HEK293 (cell line): ENCODE measurements at regions not wholly inside any gene's neighbourhood (a gene's known extent, or its start where the extent isn't known, plus 50 kb on each side); places are given as distances from the start of the nearest gene placed in this dataset.

ENCODE experiments used
- CTCF ChIA-PET: fragments of 350-600 bp; formaldehyde crosslinking; extraction: SDS; loops from one replicate; lab custom pipeline; 2021; ENCODE audit warnings: antibody characterized with exemption; lab: Yijun Ruan, JAX
- POLR2A ChIA-PET: fragments of 300-600 bp; formaldehyde crosslinking; extraction: SDS; loops from one replicate; lab custom pipeline; 2020; ENCODE audit warnings: antibody characterized with exemption, inconsistent platforms; lab: Yijun Ruan, JAX
- H3K27ac ChIP-seq: fragments of 200-500 bp; sonication (Bioruptor generic); 2 replicates; pipeline ENCODE4 v1.5.1; 2014; ENCODE audit warnings: low read depth, low read length, control low read depth, inconsistent platforms; ENCODE audit errors: extremely low read depth
- H3K36me3 ChIP-seq, 2 experiments: fragments of 200-500 bp in 1 of 2; sonication (Bioruptor generic) in 1 of 2; 1 replicate in 1 of 2; 2 replicates in 1 of 2; pipeline ENCODE4 v1.5.1; 2014 to 2017; ENCODE audit warnings: inconsistent platforms in 2 of 2, low read length in 2 of 2; ENCODE audit not compliant: control insufficient read depth in 2 of 2, insufficient read depth in 1 of 2
- H3K4me1 ChIP-seq: fragments of 200-500 bp; sonication (Bioruptor generic); 2 replicates; pipeline ENCODE4 v1.5.1; 2014; ENCODE audit warnings: mild to moderate bottlenecking, low read length, inconsistent platforms; ENCODE audit not compliant: control insufficient read depth, insufficient read depth
- H3K4me3 ChIP-seq: 2 replicates; pipeline ENCODE4 v1.5.1; 2011; ENCODE audit warnings: low read depth, mild to moderate bottlenecking, control low read depth, low read length, moderate library complexity
- H3K9me3 ChIP-seq: fragments of 200-500 bp; sonication (Bioruptor generic); 2 replicates; pipeline ENCODE4 v1.5.1; 2014; ENCODE audit warnings: low read depth, low read length, inconsistent platforms; ENCODE audit not compliant: control insufficient read depth, insufficient read depth
- EGR2 ChIP-seq: fragments of 450-650 bp; formaldehyde crosslinking; IDR thresholded peaks from 2 replicates; pipeline ENCODE4 v1.5.1; 2016; ENCODE audit warnings: low read depth, missing biosample characterization, missing genetic modification characterization
- KLF16 ChIP-seq: fragments of 450-650 bp; formaldehyde crosslinking; IDR thresholded peaks from 2 replicates; pipeline ENCODE4 v1.5.1; 2017; ENCODE audit warnings: missing biosample characterization, missing genetic modification characterization
- OSR2 ChIP-seq: fragments of 450-650 bp; formaldehyde crosslinking; IDR thresholded peaks from 2 replicates; pipeline ENCODE4 v1.5.1; 2016; ENCODE audit warnings: missing biosample characterization, missing genetic modification characterization
- SCRT1 ChIP-seq: fragments of 450-650 bp; formaldehyde crosslinking; IDR thresholded peaks from 2 replicates; pipeline ENCODE4 v1.5.1; 2016; ENCODE audit warnings: missing biosample characterization, missing genetic modification characterization, borderline replicate concordance
- SCRT2 ChIP-seq: fragments of 450-650 bp; formaldehyde crosslinking; IDR thresholded peaks from 2 replicates; pipeline ENCODE4 v1.5.1; 2016; ENCODE audit warnings: missing biosample characterization, missing genetic modification characterization
- TCF7L2 ChIP-seq: IDR thresholded peaks from 2 replicates; pipeline ENCODE4 v1.6.1; 2011; ENCODE audit warnings: low read depth, mild to moderate bottlenecking, inconsistent platforms, low read length, moderate library complexity, borderline replicate concordance
- YY2 ChIP-seq: fragments of 450-650 bp; formaldehyde crosslinking; IDR thresholded peaks from 2 replicates; pipeline ENCODE4 v1.5.1; 2016; ENCODE audit warnings: missing biosample characterization, missing genetic modification characterization
- ZBTB21 ChIP-seq: fragments of 450-650 bp; formaldehyde crosslinking; IDR thresholded peaks from 2 replicates; pipeline ENCODE4 v1.5.1; 2017; ENCODE audit warnings: missing biosample characterization, missing genetic modification characterization
- ZNF138 ChIP-seq: fragments of 450-650 bp; formaldehyde crosslinking; IDR thresholded peaks from 2 replicates; pipeline ENCODE4 v1.5.1; 2016; ENCODE audit warnings: missing biosample characterization, missing genetic modification characterization, borderline replicate concordance
- ZNF274 ChIP-seq, 2 experiments: fragments of 200-500 bp in 1 of 2; fragments of 450-650 bp in 1 of 2; sonication (Bioruptor generic) in 1 of 2; formaldehyde crosslinking in 1 of 2; IDR thresholded peaks; 2 replicates each; pipeline versions ENCODE4 v1.5.1 to v1.6.1; 2014 to 2016; ENCODE audit warnings: borderline replicate concordance in 1 of 2, inconsistent platforms in 1 of 2, low read length in 1 of 2, missing biosample characterization in 1 of 2, missing genetic modification characterization in 1 of 2
- ZNF37A ChIP-seq: fragments of 450-650 bp; IDR thresholded peaks from 2 replicates; pipeline ENCODE4 v1.5.1; 2018; ENCODE audit warnings: missing biosample characterization, missing genetic modification characterization
- ZNF433 ChIP-seq: fragments of 450-650 bp; formaldehyde crosslinking; IDR thresholded peaks from 2 replicates; pipeline ENCODE4 v1.5.1; 2016; ENCODE audit warnings: missing biosample characterization, missing genetic modification characterization, low read depth
- ZNF600 ChIP-seq: fragments of 450-650 bp; formaldehyde crosslinking; IDR thresholded peaks from 2 replicates; pipeline ENCODE4 v1.5.1; 2016; ENCODE audit warnings: missing biosample characterization, missing genetic modification characterization
- ZNF777 ChIP-seq: fragments of 450-650 bp; formaldehyde crosslinking; IDR thresholded peaks from 2 replicates; pipeline ENCODE4 v1.5.1; 2017; ENCODE audit warnings: missing biosample characterization, missing genetic modification characterization, borderline replicate concordance
- ZSCAN16 ChIP-seq: fragments of 450-650 bp; formaldehyde crosslinking; IDR thresholded peaks from 2 replicates; pipeline ENCODE4 v1.5.1; 2016; ENCODE audit warnings: missing biosample characterization, missing genetic modification characterization
- TF ChIP-seq, protein P1 (sequence below): fragments of 450-650 bp; formaldehyde crosslinking; IDR thresholded peaks from 2 replicates; pipeline ENCODE4 v1.5.1; 2017; ENCODE audit warnings: missing biosample characterization, missing genetic modification characterization
- TF ChIP-seq, protein P2 (sequence below): fragments of 450-650 bp; formaldehyde crosslinking; IDR thresholded peaks from 2 replicates; pipeline ENCODE4 v1.5.1; 2016; ENCODE audit warnings: missing biosample characterization, missing genetic modification characterization
- TF ChIP-seq, protein P3 (sequence below): fragments of 450-650 bp; formaldehyde crosslinking; IDR thresholded peaks from 2 replicates; pipeline ENCODE4 v1.5.1; 2017; ENCODE audit warnings: missing biosample characterization, missing genetic modification characterization
- TF ChIP-seq, protein P4 (sequence below): fragments of 450-650 bp; formaldehyde crosslinking; IDR thresholded peaks from 2 replicates; pipeline ENCODE4 v1.5.1; 2017; ENCODE audit warnings: missing biosample characterization, missing genetic modification characterization

DNA sequence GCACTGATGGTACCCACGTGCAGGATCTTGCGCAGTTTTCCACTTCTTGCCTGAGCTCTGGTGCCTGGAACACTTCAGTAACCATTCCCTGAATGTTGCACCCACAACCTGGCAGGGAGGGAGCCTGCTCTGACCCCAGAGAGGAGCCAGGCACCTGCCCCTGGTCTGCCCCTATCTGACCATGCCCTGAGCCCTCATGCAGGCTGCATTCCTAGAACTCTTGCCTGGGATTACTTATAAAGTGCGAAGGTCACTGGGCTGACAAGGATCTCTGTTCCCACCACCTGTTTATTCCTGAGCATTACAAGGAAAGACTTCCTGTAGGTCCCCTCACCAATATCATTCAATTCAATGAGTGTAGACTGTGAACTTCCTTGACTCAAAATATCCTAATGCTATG lies 191.9 kb upstream of the FMN2 start:
- ChIA-PET CTCF (no interaction called here), POLR2A (no interaction called here)
- Histone ChIP-seq H3K27ac (no peak overlapping the region), H3K36me3 (peaks cover 0 to 4% of the 10 kb centered on the region in 2 experiments; a peak in 1 of 3 replicates), H3K9me3 (no peaks in the 10 kb centered on the region), H3K4me1 (peaks cover 5% of the 10 kb centered on the region; the same call in 1 of the 2 replicates), H3K4me3 (no peak overlapping the region)
- no peak for TF ChIP-seq ZSCAN16
- TF ChIP-seq, protein P1, sequence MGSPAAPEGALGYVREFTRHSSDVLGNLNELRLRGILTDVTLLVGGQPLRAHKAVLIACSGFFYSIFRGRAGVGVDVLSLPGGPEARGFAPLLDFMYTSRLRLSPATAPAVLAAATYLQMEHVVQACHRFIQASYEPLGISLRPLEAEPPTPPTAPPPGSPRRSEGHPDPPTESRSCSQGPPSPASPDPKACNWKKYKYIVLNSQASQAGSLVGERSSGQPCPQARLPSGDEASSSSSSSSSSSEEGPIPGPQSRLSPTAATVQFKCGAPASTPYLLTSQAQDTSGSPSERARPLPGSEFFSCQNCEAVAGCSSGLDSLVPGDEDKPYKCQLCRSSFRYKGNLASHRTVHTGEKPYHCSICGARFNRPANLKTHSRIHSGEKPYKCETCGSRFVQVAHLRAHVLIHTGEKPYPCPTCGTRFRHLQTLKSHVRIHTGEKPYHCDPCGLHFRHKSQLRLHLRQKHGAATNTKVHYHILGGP (tag by site-specific recombination): no peak
- TF ChIP-seq YY2 (tag by site-specific recombination): no peak
- TF ChIP-seq, protein P2, sequence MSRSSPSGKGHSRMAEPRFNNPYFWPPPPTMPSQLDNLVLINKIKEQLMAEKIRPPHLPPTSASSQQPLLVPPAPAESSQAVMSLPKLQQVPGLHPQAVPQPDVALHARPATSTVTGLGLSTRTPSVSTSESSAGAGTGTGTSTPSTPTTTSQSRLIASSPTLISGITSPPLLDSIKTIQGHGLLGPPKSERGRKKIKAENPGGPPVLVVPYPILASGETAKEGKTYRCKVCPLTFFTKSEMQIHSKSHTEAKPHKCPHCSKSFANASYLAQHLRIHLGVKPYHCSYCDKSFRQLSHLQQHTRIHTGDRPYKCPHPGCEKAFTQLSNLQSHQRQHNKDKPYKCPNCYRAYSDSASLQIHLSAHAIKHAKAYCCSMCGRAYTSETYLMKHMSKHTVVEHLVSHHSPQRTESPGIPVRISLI (tag by site-specific recombination): no peak
- no peak for TF ChIP-seq OSR2 (tag by site-specific recombination)
- no peak for TF ChIP-seq ZNF138 (tag by site-specific recombination)
- TF ChIP-seq EGR2 (tag by site-specific recombination): no peak
- TF ChIP-seq ZNF37A (tag by site-specific recombination): no peak
- TF ChIP-seq ZNF433: no peak
- TF ChIP-seq, protein P3, sequence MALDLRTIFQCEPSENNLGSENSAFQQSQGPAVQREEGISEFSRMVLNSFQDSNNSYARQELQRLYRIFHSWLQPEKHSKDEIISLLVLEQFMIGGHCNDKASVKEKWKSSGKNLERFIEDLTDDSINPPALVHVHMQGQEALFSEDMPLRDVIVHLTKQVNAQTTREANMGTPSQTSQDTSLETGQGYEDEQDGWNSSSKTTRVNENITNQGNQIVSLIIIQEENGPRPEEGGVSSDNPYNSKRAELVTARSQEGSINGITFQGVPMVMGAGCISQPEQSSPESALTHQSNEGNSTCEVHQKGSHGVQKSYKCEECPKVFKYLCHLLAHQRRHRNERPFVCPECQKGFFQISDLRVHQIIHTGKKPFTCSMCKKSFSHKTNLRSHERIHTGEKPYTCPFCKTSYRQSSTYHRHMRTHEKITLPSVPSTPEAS: no peak
- no peak for TF ChIP-seq TCF7L2
- no peak for TF ChIP-seq KLF16 (tag by site-specific recombination)
- TF ChIP-seq, protein P4, sequence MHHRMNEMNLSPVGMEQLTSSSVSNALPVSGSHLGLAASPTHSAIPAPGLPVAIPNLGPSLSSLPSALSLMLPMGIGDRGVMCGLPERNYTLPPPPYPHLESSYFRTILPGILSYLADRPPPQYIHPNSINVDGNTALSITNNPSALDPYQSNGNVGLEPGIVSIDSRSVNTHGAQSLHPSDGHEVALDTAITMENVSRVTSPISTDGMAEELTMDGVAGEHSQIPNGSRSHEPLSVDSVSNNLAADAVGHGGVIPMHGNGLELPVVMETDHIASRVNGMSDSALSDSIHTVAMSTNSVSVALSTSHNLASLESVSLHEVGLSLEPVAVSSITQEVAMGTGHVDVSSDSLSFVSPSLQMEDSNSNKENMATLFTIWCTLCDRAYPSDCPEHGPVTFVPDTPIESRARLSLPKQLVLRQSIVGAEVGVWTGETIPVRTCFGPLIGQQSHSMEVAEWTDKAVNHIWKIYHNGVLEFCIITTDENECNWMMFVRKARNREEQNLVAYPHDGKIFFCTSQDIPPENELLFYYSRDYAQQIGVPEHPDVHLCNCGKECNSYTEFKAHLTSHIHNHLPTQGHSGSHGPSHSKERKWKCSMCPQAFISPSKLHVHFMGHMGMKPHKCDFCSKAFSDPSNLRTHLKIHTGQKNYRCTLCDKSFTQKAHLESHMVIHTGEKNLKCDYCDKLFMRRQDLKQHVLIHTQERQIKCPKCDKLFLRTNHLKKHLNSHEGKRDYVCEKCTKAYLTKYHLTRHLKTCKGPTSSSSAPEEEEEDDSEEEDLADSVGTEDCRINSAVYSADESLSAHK (tag by site-specific recombination): no peak
- no peak for TF ChIP-seq ZNF274 (IDR thresholded peaks at IDR 0.05; ENCODE audit: low read length)
- no peak for TF ChIP-seq ZNF274 (tag by site-specific recombination; IDR thresholded peaks at IDR 0.05; ENCODE audit: borderline replicate concordance)
- TF ChIP-seq ZNF600 (tag by site-specific recombination): no peak
- TF ChIP-seq ZNF777 (tag by site-specific recombination): no peak
- no peak for TF ChIP-seq ZBTB21 (tag by site-specific recombination)

DNA sequence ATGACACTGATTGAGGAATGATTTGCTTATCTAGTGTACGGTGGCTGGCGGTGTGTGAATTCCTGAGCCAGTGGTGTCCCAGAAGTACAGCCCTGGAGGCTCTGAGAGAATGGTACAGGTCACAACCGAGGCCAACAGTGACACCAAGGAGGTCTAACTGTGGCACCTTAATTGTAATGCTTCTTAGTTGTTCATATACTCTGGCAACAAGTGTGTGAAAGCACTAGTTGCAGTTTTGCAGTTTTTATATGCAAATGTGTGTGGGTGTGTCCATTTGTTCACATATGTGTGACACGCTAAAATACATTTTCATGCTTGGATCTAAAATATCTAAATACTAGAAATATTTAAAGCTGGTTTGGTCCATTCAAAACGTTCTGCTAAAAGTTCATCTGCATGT lies 185.3 kb upstream of the FMN2 start:
- ChIA-PET CTCF (interaction anchor here (1.0 to 1.7 kb wide), 2 partner anchors 8 to 10 kb away, joined by 4 to 6 read pairs; no protein-coding TSS in a partner anchor), POLR2A (no interaction called here)
- Histone ChIP-seq H3K27ac (no peak overlapping the region), H3K9me3 (no peaks in the 10 kb centered on the region), H3K4me1 (no peaks in the 10 kb centered on the region), H3K36me3 (peaks cover 0 to 18% of the 10 kb centered on the region in 2 experiments; a peak in 1 of 3 replicates), H3K4me3 (no peak overlapping the region)
- TF ChIP-seq SCRT2 (peak; percentile 89), ZSCAN16 (no peak), SCRT1 (tag by site-specific recombination) (peak; percentile 70; the same call in 1 of the 2 replicates)
